Neural cell (in vitro differentiated cells): ENCODE measurements at regions not wholly inside any gene's neighbourhood (a gene's known extent, or its start where the extent isn't known, plus 50 kb on each side); places are given as distances from the start of the nearest gene placed in this dataset.

ENCODE experiments used
- H2AFZ ChIP-seq: fragments of 200-600, 300-800 bp; sonication (generic), shearing (Covaris generic); 2 replicates; pipeline ENCODE4 v1.6.0; 2014; ENCODE audit warnings: low read depth, mild to moderate bottlenecking, antibody characterized with exemption, low read length, moderate library complexity
- H3F3A ChIP-seq: fragments of 200-600 bp; shearing (Covaris generic); 2 replicates; pipeline ENCODE4 v1.6.1; 2016; ENCODE audit warnings: mild to moderate bottlenecking, moderate library complexity, mixed read lengths, antibody characterized with exemption, low read length; ENCODE audit not compliant: insufficient read depth, poor library complexity, severe bottlenecking
- H3K27ac ChIP-seq: fragments of 200-600, 300-800 bp; sonication (generic), shearing (Covaris generic); 2 replicates; pipeline ENCODE4 v1.5.1; 2014; ENCODE audit warnings: mild to moderate bottlenecking, low read length, moderate library complexity
- H3K27me3 ChIP-seq: fragments of 300-800, 200-600 bp; sonication (generic), shearing (Covaris generic); 2 replicates; pipeline ENCODE4 v1.6.0; 2014; ENCODE audit warnings: mild to moderate bottlenecking, low read depth, low read length, moderate library complexity; ENCODE audit not compliant: insufficient read depth
- H3K36me3 ChIP-seq: fragments of 300-800, 200-600 bp; sonication (generic), shearing (Covaris generic); 2 replicates; pipeline ENCODE4 v1.5.1; 2014; ENCODE audit warnings: mild to moderate bottlenecking, antibody characterized with exemption, low read length, moderate library complexity; ENCODE audit not compliant: insufficient read depth
- H3K4me2 ChIP-seq: fragments of 300-800, 200-600 bp; sonication (generic), shearing (Covaris generic); 2 replicates; pipeline ENCODE4 v1.6.0; 2014; ENCODE audit warnings: mild to moderate bottlenecking, low read length
- H3K4me3 ChIP-seq: fragments of 300-800, 200-600 bp; sonication (generic), shearing (Covaris generic); 2 replicates; pipeline ENCODE4 v1.5.1; 2014; ENCODE audit warnings: mild to moderate bottlenecking, low read length, moderate library complexity
- H3K79me2 ChIP-seq: fragments of 200-600 bp; shearing (Covaris generic); replicated peaks from 2 replicates; pipeline ENCODE4 v1.6.0; 2014; ENCODE audit warnings: mild to moderate bottlenecking, low read length, moderate library complexity; ENCODE audit not compliant: insufficient read depth
- H3K9ac ChIP-seq: fragments of 300-800, 200-600 bp; sonication (generic), shearing (Covaris generic); 2 replicates; pipeline ENCODE4 v1.6.1; 2016; ENCODE audit warnings: mild to moderate bottlenecking, low read length, mixed read lengths
- H3K9me2 ChIP-seq: fragments of 200-600 bp; shearing (Covaris generic); 2 replicates; pipeline ENCODE4 v1.6.1; 2016; ENCODE audit warnings: mild to moderate bottlenecking, low read length, mixed read lengths; ENCODE audit not compliant: insufficient read depth
- H3K9me3 ChIP-seq: fragments of 200-600, 300-800 bp; sonication (generic), shearing (Covaris generic); 2 replicates; pipeline ENCODE4 v1.6.1; 2016; ENCODE audit warnings: mild to moderate bottlenecking, mixed run types, low read length, moderate library complexity, mixed read lengths
- H4K20me1 ChIP-seq: fragments of 200-600 bp; shearing (Covaris generic); 2 replicates; pipeline ENCODE4 v1.6.1; 2016; ENCODE audit warnings: mild to moderate bottlenecking, mixed run types; ENCODE audit not compliant: insufficient read depth
- CTCF ChIP-seq: fragments of 450-650 bp; IDR thresholded peaks from 2 replicates; pipeline ENCODE4 v1.5.1; 2014; ENCODE audit warnings: antibody characterized with exemption, mild to moderate bottlenecking, moderate library complexity; ENCODE audit not compliant: poor library complexity, severe bottlenecking
- EP300 ChIP-seq: fragments of 450-650 bp; conservative IDR thresholded peaks from 2 replicates; pipeline ENCODE4 v1.6.1; 2014; ENCODE audit warnings: antibody characterized with exemption, mild to moderate bottlenecking, moderate library complexity; ENCODE audit not compliant: poor library complexity, severe bottlenecking
- EZH2 ChIP-seq: fragments of 200-600, 300-800 bp; shearing (Covaris generic), sonication (generic); IDR thresholded peaks from 2 replicates; pipeline ENCODE4 v1.6.1; 2014; ENCODE audit warnings: antibody characterized with exemption, low read length, borderline replicate concordance, mild to moderate bottlenecking; ENCODE audit not compliant: insufficient read depth, poor library complexity, severe bottlenecking
- MXI1 ChIP-seq: fragments of 450-650 bp; conservative IDR thresholded peaks from 2 replicates; pipeline ENCODE4 v1.6.1; 2014; ENCODE audit warnings: antibody characterized with exemption, mild to moderate bottlenecking; ENCODE audit not compliant: poor library complexity, severe bottlenecking
- POLR2AphosphoS5 ChIP-seq: IDR thresholded peaks from 2 replicates; pipeline ENCODE4 v1.6.1; 2012
- RAD21 ChIP-seq: fragments of 450-650 bp; conservative IDR thresholded peaks from 2 replicates; pipeline ENCODE4 v1.6.1; 2014; ENCODE audit warnings: antibody characterized with exemption, mild to moderate bottlenecking, moderate library complexity
- REST ChIP-seq: IDR thresholded peaks from 2 replicates; pipeline ENCODE4 v1.6.1; 2012; ENCODE audit warnings: borderline replicate concordance
- SMC3 ChIP-seq: fragments of 450-650 bp; conservative IDR thresholded peaks from 2 replicates; pipeline ENCODE4 v1.6.1; 2014; ENCODE audit warnings: antibody characterized with exemption, mild to moderate bottlenecking, moderate library complexity; ENCODE audit not compliant: poor library complexity
- TAF1 ChIP-seq: IDR thresholded peaks from 2 replicates; pipeline ENCODE4 v1.6.1; 2012; ENCODE audit warnings: low read depth

- no peak for TF ChIP-seq TAF1
- TF ChIP-seq SMC3: peak; percentile 61
- TF ChIP-seq EZH2: no peak
- TF ChIP-seq MXI1: no peak
- TF ChIP-seq POLR2AphosphoS5: no peak
- TF ChIP-seq EP300: no peak
- no peak for TF ChIP-seq REST
- TF ChIP-seq CTCF: peak; percentile 60
- peak; percentile 50 for TF ChIP-seq RAD21
- no peak overlapping the region for H2AFZ ChIP-seq
Measured at GRCh38 chr11:11789735-11790369, 51.9 kb upstream of the USP47 start.

GRCh38 chr11:11788063-11788710, 53.6 kb upstream of the USP47 start:
- no peak for TF ChIP-seq EP300
- no peak for TF ChIP-seq REST
- TF ChIP-seq CTCF: peak; percentile 52
- no peak overlapping the region for H2AFZ ChIP-seq

More at GRCh38 chr11:11789735-11790369, 51.9 kb upstream of the USP47 start:
- Histone ChIP-seq H3F3A (no peaks in the 10 kb centered on the region), H3K79me2 (no peaks in the 10 kb centered on the region), H3K36me3 (no peaks in the 10 kb centered on the region), H3K4me3 (no peak overlapping the region), H4K20me1 (no peaks in the 10 kb centered on the region), H3K27me3 (no peaks in the 10 kb centered on the region), H3K4me2 (no peak overlapping the region), H3K27ac (no peak overlapping the region), H3K9me2 (no peaks in the 10 kb centered on the region), H3K9me3 (no peaks in the 10 kb centered on the region), H3K9ac (no peak overlapping the region)

More at GRCh38 chr11:11788063-11788710, 53.6 kb upstream of the USP47 start:
- no peak overlapping the region for H3K4me3 ChIP-seq
- no peaks in the 10 kb centered on the region for H3K79me2 ChIP-seq
- no peaks in the 10 kb centered on the region for H3K27me3 ChIP-seq
- no peaks in the 10 kb centered on the region for H3K36me3 ChIP-seq
- no peak overlapping the region for H3K27ac ChIP-seq
- H3K9ac ChIP-seq: no peak overlapping the region
- H3K9me2 ChIP-seq: no peaks in the 10 kb centered on the region
- H3K4me2 ChIP-seq: no peak overlapping the region
- no peaks in the 10 kb centered on the region for H3K9me3 ChIP-seq
- no peaks in the 10 kb centered on the region for H4K20me1 ChIP-seq
- H3F3A ChIP-seq: no peaks in the 10 kb centered on the region
